Neuronal stem cell (in vitro differentiated cells): ENCODE measurements at regions not wholly inside any gene's neighbourhood (a gene's known extent, or its start where the extent isn't known, plus 50 kb on each side); places are given as distances from the start of the nearest gene placed in this dataset.

Experiments used
- DNase-seq: peaks from one replicate; pipeline ENCODE4 v3.0.0-alpha.2; 2013; ENCODE audit warnings: low spot score
- H2AFZ ChIP-seq: one replicate; pipeline ENCODE4 v1.6.1; 2013; ENCODE audit warnings: mild to moderate bottlenecking, low read length, inconsistent platforms
- H2AK5ac ChIP-seq: 2 replicates; pipeline ENCODE4 v1.6.1; 2013; ENCODE audit warnings: low read depth, mild to moderate bottlenecking, inconsistent platforms, low read length, moderate library complexity, mixed read lengths
- H2BK120ac ChIP-seq: 2 replicates; pipeline ENCODE4 v1.6.1; 2013; ENCODE audit warnings: low read depth, mild to moderate bottlenecking, inconsistent platforms, low read length, moderate library complexity, mixed read lengths
- H2BK12ac ChIP-seq: one replicate; pipeline ENCODE4 v1.6.1; 2013; ENCODE audit warnings: low read length, inconsistent platforms
- H2BK15ac ChIP-seq: 2 replicates; pipeline ENCODE4 v1.6.1; 2013; ENCODE audit warnings: mild to moderate bottlenecking, low read length, inconsistent platforms, mixed read lengths
- H2BK5ac ChIP-seq: one replicate; pipeline ENCODE4 v1.6.1; 2013; ENCODE audit warnings: inconsistent platforms, mild to moderate bottlenecking, low read length, moderate library complexity
- H3K14ac ChIP-seq: one replicate; pipeline ENCODE4 v1.6.1; 2013; ENCODE audit warnings: low read length, inconsistent platforms
- H3K18ac ChIP-seq: 2 replicates; pipeline ENCODE4 v1.6.1; 2013; ENCODE audit warnings: low read length, inconsistent platforms
- H3K23ac ChIP-seq: 2 replicates; pipeline ENCODE4 v1.6.1; 2013; ENCODE audit warnings: low read depth, mild to moderate bottlenecking, mixed read lengths, low read length, inconsistent platforms; ENCODE audit not compliant: poor library complexity
- H3K27ac ChIP-seq: replicated peaks from 3 replicates; pipeline ENCODE4 v1.5.1; 2013; ENCODE audit warnings: low read length, inconsistent platforms
- H3K27me3 ChIP-seq, 3 experiments: 2 replicates each; pipeline ENCODE4 v1.6.1; 2013; ENCODE audit warnings: low read length in 3 of 3, mild to moderate bottlenecking in 2 of 3, inconsistent platforms in 1 of 3, low read depth in 1 of 3, mixed read lengths in 1 of 3, moderate library complexity in 1 of 3; ENCODE audit not compliant: control insufficient read depth in 3 of 3, insufficient read depth in 3 of 3
- H3K36me3 ChIP-seq, 2 donors: replicated peaks in 1 of 2; 2 replicates each; pipeline ENCODE4 v1.6.1; 2013; ENCODE audit warnings: low read length in 2 of 2; ENCODE audit not compliant: control insufficient read depth in 2 of 2, insufficient read depth in 2 of 2
- H3K4ac ChIP-seq: 2 replicates; pipeline ENCODE4 v1.6.1; 2013; ENCODE audit warnings: inconsistent platforms, mild to moderate bottlenecking, low read length, moderate library complexity
- H3K4me1 ChIP-seq, 2 donors: 1 replicate in 1 of 2; 2 replicates in 1 of 2; pipeline ENCODE4 v1.6.1; 2013; ENCODE audit warnings: low read length in 2 of 2, low read depth in 1 of 2; ENCODE audit not compliant: control insufficient read depth in 2 of 2, insufficient read depth in 1 of 2
- H3K4me2 ChIP-seq: one replicate; pipeline ENCODE4 v1.6.1; 2013; ENCODE audit warnings: mild to moderate bottlenecking, low read length, inconsistent platforms; ENCODE audit not compliant: insufficient read depth, poor library complexity, severe bottlenecking
- H3K4me3 ChIP-seq, 2 donors: 2 replicates each; pipeline ENCODE4 v1.5.1; 2013; ENCODE audit warnings: low read length in 2 of 2, mild to moderate bottlenecking in 2 of 2, inconsistent platforms in 1 of 2, moderate library complexity in 1 of 2
- H3K79me1 ChIP-seq: one replicate; pipeline ENCODE4 v1.6.1; 2013; ENCODE audit warnings: low read depth, mild to moderate bottlenecking, inconsistent platforms, low read length, moderate library complexity
- H3K9ac ChIP-seq: one replicate; pipeline ENCODE4 v1.6.1; 2013; ENCODE audit warnings: mild to moderate bottlenecking, low read depth, low read length, inconsistent platforms; ENCODE audit not compliant: poor library complexity
- H3K9me3 ChIP-seq, 2 donors: replicated peaks in 1 of 2; 2 replicates each; pipeline versions ENCODE3 to v1.6.1; 2013; ENCODE audit warnings: low read length in 2 of 2, mild to moderate bottlenecking in 2 of 2, inconsistent platforms in 1 of 2, low read depth in 1 of 2, mixed read lengths in 1 of 2, moderate library complexity in 1 of 2; ENCODE audit not compliant: control insufficient read depth in 2 of 2, insufficient read depth in 1 of 2
- H4K8ac ChIP-seq: one replicate; pipeline ENCODE4 v1.6.1; 2013; ENCODE audit warnings: low read depth, mild to moderate bottlenecking, inconsistent platforms, low read length, moderate library complexity
- H4K91ac ChIP-seq: one replicate; pipeline ENCODE4 v1.6.1; 2013; ENCODE audit warnings: low read length, low read depth, mild to moderate bottlenecking, inconsistent platforms; ENCODE audit not compliant: poor library complexity
- WGBS, 2 donors: extraction: QIAGEN DNeasy Blood & Tissue Kit; methylation state at CpG; one replicate each; pipeline ENCODE4 v1.1.7; 2013; ENCODE audit warnings: missing lambda C conversion rate in 2 of 2, mixed read lengths in 1 of 2; ENCODE audit not compliant: insufficient read length in 2 of 2, insufficient replicate concordance in 1 of 2; ENCODE audit errors: extremely low coverage in 2 of 2; 5-methylcytosine and 5-hydroxymethylcytosine counted together

GRCh38 chr12:103077108-103077773 is 119.8 kb downstream of the ASCL1 start:
- Histone ChIP-seq H2BK15ac (no peak overlapping the region), H3K4ac (no peak overlapping the region), H3K27ac (no peak overlapping the region), H4K91ac (no peak overlapping the region), H4K8ac (no peak overlapping the region), H3K9me3 (peaks cover 0 to 3% of the 10 kb centered on the region in 2 donors), H3K4me3 (no peak overlapping the region), H2BK120ac (no peak overlapping the region), H3K36me3 (no peaks in the 10 kb centered on the region), H3K4me1 (no peaks in the 10 kb centered on the region), H3K23ac (no peak overlapping the region), H2BK12ac (no peak overlapping the region), H3K27me3 (peaks cover 0 to 2% (median 0%) of the 10 kb centered on the region in 3 experiments), H3K4me2 (no peak overlapping the region), H3K79me1 (no peaks in the 10 kb centered on the region), H3K14ac (no peak overlapping the region), H2AFZ (no peak overlapping the region), H3K9ac (no peak overlapping the region), H2AK5ac (no peak overlapping the region), H3K18ac (no peak overlapping the region), H2BK5ac (no peak overlapping the region)
- WGBS, 2 donors, result no CpG with 5 or more reads among the region's 1 CpG
- DNase-seq, result no peak

- H3K14ac ChIP-seq, result no peak overlapping the region
- H4K91ac ChIP-seq, result no peak overlapping the region
- no peak overlapping the region for H3K9ac ChIP-seq
- no peak overlapping the region for H2AFZ ChIP-seq
- H3K27me3 ChIP-seq, result peaks cover 0 to 2% (median 0%) of the 10 kb centered on the region in 3 experiments
- no peak overlapping the region for H3K18ac ChIP-seq
- no peak overlapping the region for H3K4ac ChIP-seq
- H2BK120ac ChIP-seq, result no peak overlapping the region
- DNase-seq, result no peak
- no CpG with 5 or more reads among the region's 5 CpGs for WGBS, 2 donors
- no peak overlapping the region for H3K27ac ChIP-seq
- no peak overlapping the region for H4K8ac ChIP-seq
- H3K4me1 ChIP-seq, result no peaks in the 10 kb centered on the region
- H2AK5ac ChIP-seq, result no peak overlapping the region
- H3K36me3 ChIP-seq, result no peaks in the 10 kb centered on the region
- H3K4me2 ChIP-seq, result no peak overlapping the region
- no peak overlapping the region for H2BK15ac ChIP-seq
- H2BK5ac ChIP-seq, result no peak overlapping the region
- H3K23ac ChIP-seq, result no peak overlapping the region
- H3K4me3 ChIP-seq, result no peak overlapping the region
- H3K79me1 ChIP-seq, result no peaks in the 10 kb centered on the region
- peaks cover 0 to 3% of the 10 kb centered on the region in 2 donors for H3K9me3 ChIP-seq
- no peak overlapping the region for H2BK12ac ChIP-seq
Observed at GRCh38 chr12:103085541-103085940, 128.1 kb downstream of the ASCL1 start.

- Histone ChIP-seq H2BK12ac (no peak overlapping the region), H3K14ac (no peak overlapping the region), H2AFZ (no peak overlapping the region), H3K79me1 (no peaks in the 10 kb centered on the region), H3K23ac (no peak overlapping the region), H3K27ac (no peak overlapping the region), H3K27me3 (no peaks in the 10 kb centered on the region), H2BK120ac (no peak overlapping the region), H2BK15ac (no peak overlapping the region), H2AK5ac (no peak overlapping the region), H3K4me3 (no peak overlapping the region), H4K8ac (no peak overlapping the region), H3K36me3 (no peaks in the 10 kb centered on the region), H4K91ac (no peak overlapping the region), H3K9ac (no peak overlapping the region), H3K4me2 (no peak overlapping the region), H3K18ac (no peak overlapping the region), H3K4ac (no peak overlapping the region), H3K9me3 (no peaks in the 10 kb centered on the region), H3K4me1 (no peaks in the 10 kb centered on the region), H2BK5ac (no peak overlapping the region)
- DNase-seq, result no peak
- no CpG with 5 or more reads among the region's 6 CpGs for WGBS, 2 donors
Observed at GRCh38 chr12:103086471-103086870, 129.0 kb downstream of the ASCL1 start.

GRCh38 chr12:103093499-103094106 is 136.1 kb downstream of the ASCL1 start:
- no peak overlapping the region for H3K14ac ChIP-seq
- no peak overlapping the region for H4K91ac ChIP-seq
- no peak overlapping the region for H2BK120ac ChIP-seq
- no peak overlapping the region for H3K18ac ChIP-seq
- DNase-seq, result no peak
- H3K9ac ChIP-seq, result no peak overlapping the region
- no peak overlapping the region for H3K4me2 ChIP-seq
- H3K4me3 ChIP-seq, result no peak overlapping the region
- no peaks in the 10 kb centered on the region for H3K9me3 ChIP-seq
- no peak overlapping the region for H2AFZ ChIP-seq
- no peak overlapping the region for H2BK12ac ChIP-seq
- H3K4me1 ChIP-seq, result peaks cover 0 to 2% of the 10 kb centered on the region in 2 donors
- WGBS, 2 donors, result no CpG with 5 or more reads among the region's 3 CpGs
- no peak overlapping the region for H2BK15ac ChIP-seq
- H3K27me3 ChIP-seq, result no peaks in the 10 kb centered on the region
- no peak overlapping the region for H3K4ac ChIP-seq
- no peak overlapping the region for H3K27ac ChIP-seq
- H3K23ac ChIP-seq, result no peak overlapping the region
- H2AK5ac ChIP-seq, result no peak overlapping the region
- no peaks in the 10 kb centered on the region for H3K79me1 ChIP-seq
- no peak overlapping the region for H2BK5ac ChIP-seq
- no peaks in the 10 kb centered on the region for H3K36me3 ChIP-seq
- no peak overlapping the region for H4K8ac ChIP-seq
